GM06990 (cell line): ENCODE measurements at regions not wholly inside any gene's neighbourhood (a gene's known extent, or its start where the extent isn't known, plus 50 kb on each side); places are given as distances from the start of the nearest gene placed in this dataset.

Experiments
- DNase-seq: peaks from one replicate; pipeline ENCODE4 v3.0.0-alpha.2; 2011; ENCODE audit not compliant: insufficient read length; ENCODE audit errors: extremely low read depth
- H3K27me3 ChIP-seq: replicated peaks from 2 replicates; pipeline ENCODE4 v1.6.0; 2011; ENCODE audit warnings: low read length; ENCODE audit not compliant: control insufficient read depth, insufficient read depth
- H3K36me3 ChIP-seq: 2 replicates; pipeline ENCODE4 v1.5.1; 2011; ENCODE audit warnings: low read length; ENCODE audit not compliant: control insufficient read depth, insufficient read depth
- H3K4me3 ChIP-seq: replicated peaks from 2 replicates; pipeline ENCODE4 v1.5.1; 2011; ENCODE audit warnings: low read depth, mild to moderate bottlenecking, control low read depth, low read length
- CTCF ChIP-seq: IDR thresholded peaks from 2 replicates; pipeline ENCODE4 v1.5.1; 2011; ENCODE audit warnings: low read length, control low read depth, mild to moderate bottlenecking, inconsistent platforms; ENCODE audit not compliant: insufficient read depth, poor library complexity, severe bottlenecking

GRCh38 chr1:22342734-22343191 lies 108.9 kb upstream of the ZBTB40 start:
- Histone ChIP-seq H3K36me3 (no peaks in the 10 kb centered on the region), H3K4me3 (no peak overlapping the region), H3K27me3 (no peaks in the 10 kb centered on the region; the same call in none of the 2 replicates)
- no peak for TF ChIP-seq CTCF
- DNase-seq = no peak

DNA sequence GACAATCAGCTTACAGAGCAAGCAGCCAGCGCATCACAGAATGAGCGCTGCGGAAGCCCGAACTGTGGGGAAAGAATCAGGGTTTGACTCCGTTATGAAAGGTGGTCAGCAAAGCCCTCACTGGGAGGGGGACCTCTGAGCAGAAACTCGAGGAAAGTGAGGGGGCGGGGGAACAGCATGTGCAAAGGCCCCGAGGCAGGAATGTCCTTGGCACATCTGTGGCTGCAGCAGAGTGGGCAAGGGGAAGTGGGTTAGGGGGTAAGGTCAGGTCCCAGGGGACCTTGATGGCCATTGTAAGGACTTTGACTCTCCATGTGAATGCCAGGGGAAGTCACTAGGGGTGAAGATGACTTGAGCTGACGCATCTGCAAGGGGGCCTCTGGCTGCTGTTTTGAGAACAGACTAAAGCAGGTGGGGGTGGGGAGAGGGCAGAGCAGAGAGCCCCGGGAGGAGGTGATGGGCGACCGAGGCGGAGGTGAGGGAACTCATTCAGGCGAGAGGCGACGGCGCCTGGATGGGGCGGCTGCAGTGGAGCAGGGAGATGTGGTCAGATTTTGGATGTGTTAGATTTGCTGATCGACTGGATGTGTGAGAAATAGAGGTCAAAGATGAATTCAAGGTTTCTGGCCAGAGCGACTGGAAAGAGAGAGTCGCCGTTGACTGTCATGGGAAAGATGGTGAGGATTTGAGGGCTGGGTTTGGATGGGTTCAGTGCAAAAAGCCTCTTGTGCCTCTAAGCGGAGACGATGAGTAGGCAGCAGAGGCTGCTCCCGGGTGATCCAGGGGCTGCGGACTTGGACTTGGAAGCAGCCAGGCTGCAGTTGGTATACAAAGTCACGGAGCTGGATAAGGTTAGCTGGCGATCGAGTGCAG lies 108.0 kb upstream of the ZBTB40 start:
- no peak for DNase-seq
- H3K27me3 ChIP-seq = peaks cover 3% of the 10 kb centered on the region
- no peak for TF ChIP-seq CTCF
- H3K36me3 ChIP-seq = no peaks in the 10 kb centered on the region
- H3K4me3 ChIP-seq = no peak overlapping the region

- no peak for TF ChIP-seq CTCF
- Histone ChIP-seq H3K4me3 (no peak overlapping the region), H3K27me3 (peaks cover 3% of the 10 kb centered on the region), H3K36me3 (no peaks in the 10 kb centered on the region)
- no peak for DNase-seq
Measured at GRCh38 chr1:22344329-22344630, 107.4 kb upstream of the ZBTB40 start.

- Histone ChIP-seq H3K27me3 (peaks cover 3% of the 10 kb centered on the region), H3K4me3 (no peak overlapping the region), H3K36me3 (no peaks in the 10 kb centered on the region)
- DNase-seq = no peak
- no peak for TF ChIP-seq CTCF
Measured at GRCh38 chr1:22344851-22345560, 106.6 kb upstream of the ZBTB40 start.

GRCh38 chr1:22347854-22348760 lies 103.5 kb upstream of the ZBTB40 start:
- H3K4me3 ChIP-seq = no peak overlapping the region
- no peak for DNase-seq
- H3K36me3 ChIP-seq = no peaks in the 10 kb centered on the region
- H3K27me3 ChIP-seq = peaks cover 3% of the 10 kb centered on the region
- no peak for TF ChIP-seq CTCF
